ENCODE measurements at regions not wholly inside any gene's neighbourhood (a gene's known extent, or its start where the extent isn't known, plus 50 kb on each side); places are given as distances from the start of the nearest gene placed in this dataset.

DNA sequence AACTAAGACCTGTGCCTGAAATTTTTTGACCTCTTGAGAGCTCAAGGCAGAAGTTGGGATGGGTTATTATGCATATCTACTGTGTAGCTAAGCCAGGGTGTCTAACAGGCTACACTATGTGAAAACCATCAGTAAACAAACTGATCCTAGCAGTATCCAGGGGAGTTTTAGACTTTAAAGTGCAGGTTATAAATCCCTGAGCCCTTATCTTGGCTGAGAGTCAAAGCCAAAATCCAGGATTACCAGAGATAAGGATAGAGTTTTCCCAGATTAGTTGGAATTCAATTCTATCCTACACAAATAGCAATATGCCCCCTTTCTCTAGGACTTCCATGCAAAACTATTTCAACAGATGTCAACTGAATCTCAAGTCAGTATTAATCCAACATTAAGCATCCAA, 1229.7 kb downstream of the GRIK2 start:
- TF ChIP-seq GATA2 (CRISPR knock-in tag; IDR thresholded peaks at IDR 0.05) (no peak), RAD21 (IDR thresholded peaks at IDR 0.05; ENCODE audit: low read length) (no peak), CTCF (IDR thresholded peaks at IDR 0.05) (no peak), CHD2 (IDR thresholded peaks at IDR 0.05; ENCODE audit: low read length, partially characterized antibody) (no peak), USF1 (IDR thresholded peaks at IDR 0.05; ENCODE audit: borderline replicate concordance, low read depth) (no peak), GABPA (IDR thresholded peaks at IDR 0.05; ENCODE audit: low read depth) (no peak), PBX3 (IDR thresholded peaks at IDR 0.05) (no peak), YY1 (IDR thresholded peaks at IDR 0.05; ENCODE audit: low read depth) (no peak), SMC3 (IDR thresholded peaks at IDR 0.05; ENCODE audit: low read depth, low read length) (no peak), FOXM1 (IDR thresholded peaks at IDR 0.05; ENCODE audit: low read depth) (no peak)
- TF ChIP-seq, protein P1, sequence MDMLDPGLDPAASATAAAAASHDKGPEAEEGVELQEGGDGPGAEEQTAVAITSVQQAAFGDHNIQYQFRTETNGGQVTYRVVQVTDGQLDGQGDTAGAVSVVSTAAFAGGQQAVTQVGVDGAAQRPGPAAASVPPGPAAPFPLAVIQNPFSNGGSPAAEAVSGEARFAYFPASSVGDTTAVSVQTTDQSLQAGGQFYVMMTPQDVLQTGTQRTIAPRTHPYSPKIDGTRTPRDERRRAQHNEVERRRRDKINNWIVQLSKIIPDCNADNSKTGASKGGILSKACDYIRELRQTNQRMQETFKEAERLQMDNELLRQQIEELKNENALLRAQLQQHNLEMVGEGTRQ (IDR thresholded peaks at IDR 0.05; ENCODE audit: borderline replicate concordance, low read depth, low read length): no peak
- TF ChIP-seq, protein P2, sequence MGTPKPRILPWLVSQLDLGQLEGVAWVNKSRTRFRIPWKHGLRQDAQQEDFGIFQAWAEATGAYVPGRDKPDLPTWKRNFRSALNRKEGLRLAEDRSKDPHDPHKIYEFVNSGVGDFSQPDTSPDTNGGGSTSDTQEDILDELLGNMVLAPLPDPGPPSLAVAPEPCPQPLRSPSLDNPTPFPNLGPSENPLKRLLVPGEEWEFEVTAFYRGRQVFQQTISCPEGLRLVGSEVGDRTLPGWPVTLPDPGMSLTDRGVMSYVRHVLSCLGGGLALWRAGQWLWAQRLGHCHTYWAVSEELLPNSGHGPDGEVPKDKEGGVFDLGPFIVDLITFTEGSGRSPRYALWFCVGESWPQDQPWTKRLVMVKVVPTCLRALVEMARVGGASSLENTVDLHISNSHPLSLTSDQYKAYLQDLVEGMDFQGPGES (IDR thresholded peaks at IDR 0.05; ENCODE audit: low read depth, low read length): no peak
- TF ChIP-seq, protein P3, sequence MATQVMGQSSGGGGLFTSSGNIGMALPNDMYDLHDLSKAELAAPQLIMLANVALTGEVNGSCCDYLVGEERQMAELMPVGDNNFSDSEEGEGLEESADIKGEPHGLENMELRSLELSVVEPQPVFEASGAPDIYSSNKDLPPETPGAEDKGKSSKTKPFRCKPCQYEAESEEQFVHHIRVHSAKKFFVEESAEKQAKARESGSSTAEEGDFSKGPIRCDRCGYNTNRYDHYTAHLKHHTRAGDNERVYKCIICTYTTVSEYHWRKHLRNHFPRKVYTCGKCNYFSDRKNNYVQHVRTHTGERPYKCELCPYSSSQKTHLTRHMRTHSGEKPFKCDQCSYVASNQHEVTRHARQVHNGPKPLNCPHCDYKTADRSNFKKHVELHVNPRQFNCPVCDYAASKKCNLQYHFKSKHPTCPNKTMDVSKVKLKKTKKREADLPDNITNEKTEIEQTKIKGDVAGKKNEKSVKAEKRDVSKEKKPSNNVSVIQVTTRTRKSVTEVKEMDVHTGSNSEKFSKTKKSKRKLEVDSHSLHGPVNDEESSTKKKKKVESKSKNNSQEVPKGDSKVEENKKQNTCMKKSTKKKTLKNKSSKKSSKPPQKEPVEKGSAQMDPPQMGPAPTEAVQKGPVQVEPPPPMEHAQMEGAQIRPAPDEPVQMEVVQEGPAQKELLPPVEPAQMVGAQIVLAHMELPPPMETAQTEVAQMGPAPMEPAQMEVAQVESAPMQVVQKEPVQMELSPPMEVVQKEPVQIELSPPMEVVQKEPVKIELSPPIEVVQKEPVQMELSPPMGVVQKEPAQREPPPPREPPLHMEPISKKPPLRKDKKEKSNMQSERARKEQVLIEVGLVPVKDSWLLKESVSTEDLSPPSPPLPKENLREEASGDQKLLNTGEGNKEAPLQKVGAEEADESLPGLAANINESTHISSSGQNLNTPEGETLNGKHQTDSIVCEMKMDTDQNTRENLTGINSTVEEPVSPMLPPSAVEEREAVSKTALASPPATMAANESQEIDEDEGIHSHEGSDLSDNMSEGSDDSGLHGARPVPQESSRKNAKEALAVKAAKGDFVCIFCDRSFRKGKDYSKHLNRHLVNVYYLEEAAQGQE (IDR thresholded peaks at IDR 0.05; ENCODE audit: low read depth, low read length): no peak
